OCI-LY7 (cell line): ENCODE measurements at regions not wholly inside any gene's neighbourhood (a gene's known extent, or its start where the extent isn't known, plus 50 kb on each side); places are given as distances from the start of the nearest gene placed in this dataset.

Experiments
- CTCF ChIP-seq: fragments of 200-600 bp; sonication (generic); conservative IDR thresholded peaks from 2 replicates; pipeline ENCODE4 v1.5.1; 2014; ENCODE audit warnings: mild to moderate bottlenecking, antibody characterized with exemption, low read length, moderate library complexity, mixed read lengths
- EZH2phosphoT487 ChIP-seq: fragments of 200-600 bp; sonication (generic); IDR thresholded peaks from 2 replicates; pipeline ENCODE4 v1.6.1; 2018; ENCODE audit warnings: low read depth, borderline replicate concordance, mild to moderate bottlenecking, mixed run types, antibody characterized with exemption, low read length, moderate library complexity, mixed read lengths

- TF ChIP-seq CTCF (no peak), EZH2phosphoT487 (no peak)
Measured at GRCh38 chr4:8932884-8933283, 61.2 kb upstream of the HMX1 start.
